ENCODE measurements at regions not wholly inside any gene's neighbourhood (a gene's known extent, or its start where the extent isn't known, plus 50 kb on each side); places are given as distances from the start of the nearest gene placed in this dataset.

GRCh38 chr5:113965225-113965624 is 396.6 kb upstream of the KCNN2 start:
- TF ChIP-seq ZFX (IDR thresholded peaks at IDR 0.05; ENCODE audit: borderline replicate concordance) (no peak), CTCF (IDR thresholded peaks at IDR 0.05) (no peak)
- H3K27ac ChIP-seq, result no peak overlapping the region

- H3K27ac ChIP-seq, result no peak overlapping the region
- TF ChIP-seq CTCF (IDR thresholded peaks at IDR 0.05), result no peak
These were observed 392.0 kb upstream of the KCNN2 start for GRCh38 chr5:113969901-113970300.

GRCh38 chr5:113971454-113971853 is 390.4 kb upstream of the KCNN2 start:
- TF ChIP-seq CTCF (IDR thresholded peaks at IDR 0.05) (no peak), ZFX (IDR thresholded peaks at IDR 0.05; ENCODE audit: borderline replicate concordance) (no peak)
- H3K27ac ChIP-seq, result peak overlapping the region; percentile 68

- no peak overlapping the region for H3K27ac ChIP-seq
- TF ChIP-seq ZFX (IDR thresholded peaks at IDR 0.05; ENCODE audit: borderline replicate concordance) (no peak), CTCF (IDR thresholded peaks at IDR 0.05) (no peak)
These were observed 386.9 kb upstream of the KCNN2 start for GRCh38 chr5:113974976-113975375.

GRCh38 chr5:113984928-113985327 is 376.9 kb upstream of the KCNN2 start:
- no peak overlapping the region for H3K27ac ChIP-seq
- no peak for TF ChIP-seq ZFX (IDR thresholded peaks at IDR 0.05; ENCODE audit: borderline replicate concordance)
- no peak for TF ChIP-seq CTCF (IDR thresholded peaks at IDR 0.05)

- no peak overlapping the region for H3K27ac ChIP-seq
- TF ChIP-seq ZFX (IDR thresholded peaks at IDR 0.05; ENCODE audit: borderline replicate concordance) (no peak), CTCF (IDR thresholded peaks at IDR 0.05) (no peak)
These were observed 376.4 kb upstream of the KCNN2 start for GRCh38 chr5:113985505-113985904.

- H3K27ac ChIP-seq, result no peak overlapping the region
- no peak for TF ChIP-seq ZFX (IDR thresholded peaks at IDR 0.05; ENCODE audit: borderline replicate concordance)
- no peak for TF ChIP-seq CTCF (IDR thresholded peaks at IDR 0.05)
These were observed 372.5 kb upstream of the KCNN2 start for GRCh38 chr5:113989278-113989912.
